Activated naive CD8-positive, alpha-beta T cell treated with anti-CD3 and anti-CD28 coated beads, Interleukin-2, amount 50 U/mL, for 24 hours (primary cell): ENCODE measurements at regions not wholly inside any gene's neighbourhood (a gene's known extent, or its start where the extent isn't known, plus 50 kb on each side); places are given as distances from the start of the nearest gene placed in this dataset.
"Not testable (repeated sequence)": the region's sequence is repeated elsewhere in the genome, so short reads cannot be mapped to it uniquely, and the experiment has no call there.

Experiments
- ATAC-seq: fragments of 150-1000 bp; cut with Tn5 transposase; one replicate; pipeline ENCODE4 v1.10.0; 2021
- DNase-seq: peaks from one replicate; pipeline ENCODE4 v3.0.0; 2021
- H3K27ac Mint-ChIP-seq: one replicate; pipeline ENCODE4 v1.8.0; 2021; ENCODE audit warnings: mild to moderate bottlenecking, mixed read lengths
- H3K27me3 Mint-ChIP-seq: one replicate; pipeline ENCODE4 v1.8.0; 2021; ENCODE audit warnings: mixed read lengths
- H3K36me3 Mint-ChIP-seq: one replicate; pipeline ENCODE4 v1.8.0; 2021; ENCODE audit warnings: low read depth, mixed read lengths
- H3K4me1 Mint-ChIP-seq: one replicate; pipeline ENCODE4 v1.8.0; 2021; ENCODE audit warnings: mixed read lengths
- H3K4me3 Mint-ChIP-seq: one replicate; pipeline ENCODE4 v1.8.0; 2021; ENCODE audit warnings: mild to moderate bottlenecking, moderate library complexity, mixed read lengths
- H3K9me3 Mint-ChIP-seq: one replicate; pipeline ENCODE4 v1.8.0; 2021; ENCODE audit warnings: mixed read lengths

DNA sequence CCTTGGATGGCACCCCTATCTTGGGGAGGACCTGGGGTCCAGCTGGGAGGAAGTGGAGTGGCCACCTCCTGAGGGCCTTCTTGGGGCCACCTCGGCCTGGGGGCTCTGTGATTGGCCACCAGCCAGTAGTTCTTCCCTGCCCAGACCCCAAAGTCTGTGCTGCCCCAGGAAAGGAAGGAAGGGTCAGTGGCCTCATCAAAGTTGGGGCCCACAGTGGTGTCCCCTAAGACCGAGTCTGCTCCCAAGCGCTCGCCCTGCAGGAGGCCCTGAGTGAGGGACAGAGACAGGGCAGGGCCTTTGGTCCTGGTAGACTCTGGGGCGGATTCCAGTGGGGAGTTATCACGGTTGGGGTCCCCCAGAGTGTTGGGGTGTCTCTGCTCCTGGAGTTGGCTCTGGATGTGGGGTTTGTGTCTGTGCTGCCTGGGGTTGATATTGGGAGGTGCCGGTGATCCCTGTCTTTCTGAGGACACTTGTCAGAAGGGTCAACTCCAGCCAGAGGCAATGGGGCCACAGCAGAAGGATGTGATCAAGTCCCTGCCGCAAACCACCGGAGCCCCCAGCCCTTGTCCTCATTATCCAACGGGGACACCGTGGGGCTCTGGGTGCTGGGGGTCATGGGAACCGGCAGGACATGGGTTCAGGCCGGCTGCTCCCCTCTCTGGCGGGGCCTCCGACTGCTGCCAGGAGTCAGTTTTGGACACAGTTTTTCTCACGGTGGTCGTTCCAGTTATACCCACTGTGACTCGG lies 364.3 kb downstream of the TMEM121 start:
- Mint-ChIP-seq H3K27me3 (no peaks in the 10 kb centered on the region), H3K27ac (no peak overlapping the region), H3K4me1 (peaks cover 6% of the 10 kb centered on the region), H3K9me3 (no peaks in the 10 kb centered on the region), H3K36me3 (no peaks in the 10 kb centered on the region), H3K4me3 (no peak overlapping the region)
- DNase-seq = no peak
- no peak for ATAC-seq

DNA sequence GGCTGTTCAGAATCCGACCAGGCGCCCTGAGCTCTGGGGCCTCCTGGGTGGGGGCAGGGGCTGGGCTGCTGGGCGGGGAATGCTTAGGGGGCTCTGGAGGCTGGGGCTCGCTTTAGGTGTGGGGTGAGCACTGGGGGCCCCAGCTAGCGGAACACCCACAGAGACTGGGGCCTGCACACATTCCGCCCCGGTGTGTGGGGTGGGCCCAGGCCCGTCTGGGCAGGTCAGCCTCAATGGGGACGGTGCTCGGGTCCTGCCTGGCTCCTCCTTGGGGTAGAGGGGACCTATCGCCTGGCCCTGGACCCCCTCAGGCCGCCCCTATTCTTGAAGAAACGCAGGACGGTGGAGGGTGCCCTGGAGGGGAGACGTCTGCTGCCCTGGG lies 364.8 kb downstream of the TMEM121 start:
- no peak overlapping the region for H3K4me3 Mint-ChIP-seq

DNA sequence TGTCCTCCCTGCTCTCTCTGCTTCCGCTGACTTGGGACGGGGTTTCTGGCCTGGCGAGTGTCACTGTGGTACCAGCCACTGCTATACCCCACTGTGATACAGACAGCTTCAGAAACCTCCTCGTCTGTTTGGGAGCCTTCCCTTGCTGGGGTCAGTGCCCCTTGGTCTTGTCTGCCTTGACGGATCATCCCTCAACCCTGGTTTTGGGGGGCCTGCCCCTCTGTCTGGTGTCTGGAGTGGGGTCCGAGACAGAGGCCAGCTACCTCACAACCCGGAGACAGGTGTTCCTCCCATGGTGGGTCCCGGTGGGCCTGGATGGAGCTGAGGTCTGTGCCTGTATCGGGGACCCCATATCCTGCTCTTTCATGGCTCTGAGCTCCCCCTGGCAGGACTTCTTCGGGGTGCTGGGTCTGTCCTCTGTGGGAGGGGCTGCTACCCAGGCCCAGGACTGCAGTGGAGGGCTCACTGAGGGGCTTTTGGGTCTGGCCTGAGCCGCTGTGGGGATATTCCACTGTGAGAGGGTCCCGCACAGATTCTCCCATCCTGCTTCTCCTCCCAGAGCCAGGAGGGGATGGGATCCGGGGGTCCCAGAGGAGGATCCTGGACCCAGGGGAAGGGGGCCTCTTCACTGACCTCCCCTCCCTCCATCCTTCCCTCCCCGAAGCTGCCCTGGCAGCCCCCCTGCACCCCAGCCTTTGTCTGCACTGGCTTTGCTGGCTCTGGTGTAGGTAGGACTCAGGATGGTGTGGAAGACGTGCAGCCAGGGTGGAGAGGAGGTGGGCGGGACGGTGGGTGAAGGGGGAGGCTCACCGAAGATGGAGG lies 365.5 kb downstream of the TMEM121 start:
- no peaks in the 10 kb centered on the region for H3K36me3 Mint-ChIP-seq
- DNase-seq (no peak), ATAC-seq (no peak)
- no peaks in the 10 kb centered on the region for H3K9me3 Mint-ChIP-seq
- no peaks in the 10 kb centered on the region for H3K27me3 Mint-ChIP-seq
- H3K4me1 Mint-ChIP-seq = peaks cover 10% of the 10 kb centered on the region
- H3K27ac Mint-ChIP-seq = no peak overlapping the region
- no peak overlapping the region for H3K4me3 Mint-ChIP-seq

More for the DNA sequence above, 364.8 kb downstream of the TMEM121 start:
- Mint-ChIP-seq H3K27me3 (no peaks in the 10 kb centered on the region), H3K4me1 (peaks cover 6% of the 10 kb centered on the region), H3K9me3 (no peaks in the 10 kb centered on the region), H3K36me3 (no peaks in the 10 kb centered on the region), H3K27ac (no peak overlapping the region)
- ATAC-seq (no peak), DNase-seq (no peak)

DNA sequence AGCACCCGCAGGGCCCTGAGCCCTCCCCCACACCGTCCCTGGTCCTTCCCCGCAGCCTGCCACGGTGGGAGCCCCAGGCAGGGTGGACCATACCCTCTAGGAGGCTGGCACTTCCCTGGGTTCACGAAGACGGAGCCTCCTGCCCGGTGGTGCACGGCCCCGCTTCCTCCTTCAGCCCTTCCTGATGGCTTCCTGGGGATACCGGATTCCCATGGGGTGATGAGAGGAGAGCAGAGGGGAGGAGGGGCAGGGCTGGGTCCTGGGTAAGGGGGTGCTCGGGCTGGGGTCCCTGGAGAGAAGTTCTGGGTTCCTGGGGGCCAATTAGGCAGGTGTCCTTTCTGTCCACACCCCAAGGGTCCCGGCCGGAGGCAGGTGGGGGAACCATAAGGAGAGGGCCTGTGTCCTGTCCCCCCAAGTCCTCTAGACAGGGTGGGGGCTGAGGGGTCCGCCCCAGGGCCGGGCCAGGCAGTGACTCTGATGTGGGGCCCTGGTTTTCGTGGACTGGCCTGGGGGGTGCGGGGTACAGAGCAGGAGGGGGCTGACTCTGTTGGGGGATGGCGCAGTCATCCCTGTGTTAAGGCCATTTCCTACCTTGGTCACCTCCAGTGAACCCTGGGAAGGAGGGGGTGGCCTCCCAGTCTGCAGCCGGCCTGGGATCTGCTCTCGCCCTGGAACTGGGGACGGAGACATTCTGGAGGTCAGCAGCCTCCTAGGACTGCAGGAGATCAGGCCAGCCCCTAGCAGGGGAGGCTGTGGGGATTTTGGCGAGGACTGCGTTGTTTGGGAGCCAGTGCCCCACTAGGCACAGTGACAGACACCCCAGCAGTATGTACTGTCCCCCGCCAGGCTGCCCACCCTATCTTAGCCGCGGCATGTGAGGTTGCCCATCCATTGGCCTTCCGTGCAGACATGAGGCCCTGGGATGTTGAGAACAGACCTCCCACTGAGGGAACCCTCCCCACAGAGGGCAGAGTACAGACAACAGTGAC lies 366.4 kb downstream of the TMEM121 start:
- DNase-seq, H3K9me3 Mint-ChIP-seq, ATAC-seq, H3K36me3 Mint-ChIP-seq, H3K27me3 Mint-ChIP-seq, H3K4me3 Mint-ChIP-seq, H3K27ac Mint-ChIP-seq: not testable (repeated sequence)
- H3K4me1 Mint-ChIP-seq = peaks cover 17% of the 10 kb centered on the region

DNA sequence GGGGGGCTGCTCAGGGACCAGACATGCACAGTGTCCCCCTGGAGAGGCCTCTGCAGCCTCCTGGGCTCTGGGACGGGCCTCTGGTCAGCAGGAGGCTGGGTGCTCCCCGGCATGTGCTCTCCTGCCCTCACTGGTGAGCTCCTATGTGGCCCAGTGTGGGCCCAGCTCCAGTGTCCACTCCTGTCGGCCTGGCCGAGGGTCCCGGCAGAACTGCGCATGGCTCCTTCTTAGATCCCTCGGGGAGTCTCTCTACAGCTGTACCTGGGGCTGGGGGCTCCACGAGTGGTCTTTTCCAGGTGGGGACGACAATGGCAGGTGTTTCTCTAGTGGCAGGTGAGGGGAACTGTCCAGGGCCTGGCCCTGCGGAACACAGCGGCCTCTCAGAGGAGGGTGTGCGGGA lies 367.3 kb downstream of the TMEM121 start:
- ATAC-seq, DNase-seq, H3K36me3 Mint-ChIP-seq, H3K9me3 Mint-ChIP-seq, H3K27me3 Mint-ChIP-seq, H3K4me3 Mint-ChIP-seq, H3K27ac Mint-ChIP-seq: not testable (repeated sequence)
- peaks cover 14% of the 10 kb centered on the region for H3K4me1 Mint-ChIP-seq

DNA sequence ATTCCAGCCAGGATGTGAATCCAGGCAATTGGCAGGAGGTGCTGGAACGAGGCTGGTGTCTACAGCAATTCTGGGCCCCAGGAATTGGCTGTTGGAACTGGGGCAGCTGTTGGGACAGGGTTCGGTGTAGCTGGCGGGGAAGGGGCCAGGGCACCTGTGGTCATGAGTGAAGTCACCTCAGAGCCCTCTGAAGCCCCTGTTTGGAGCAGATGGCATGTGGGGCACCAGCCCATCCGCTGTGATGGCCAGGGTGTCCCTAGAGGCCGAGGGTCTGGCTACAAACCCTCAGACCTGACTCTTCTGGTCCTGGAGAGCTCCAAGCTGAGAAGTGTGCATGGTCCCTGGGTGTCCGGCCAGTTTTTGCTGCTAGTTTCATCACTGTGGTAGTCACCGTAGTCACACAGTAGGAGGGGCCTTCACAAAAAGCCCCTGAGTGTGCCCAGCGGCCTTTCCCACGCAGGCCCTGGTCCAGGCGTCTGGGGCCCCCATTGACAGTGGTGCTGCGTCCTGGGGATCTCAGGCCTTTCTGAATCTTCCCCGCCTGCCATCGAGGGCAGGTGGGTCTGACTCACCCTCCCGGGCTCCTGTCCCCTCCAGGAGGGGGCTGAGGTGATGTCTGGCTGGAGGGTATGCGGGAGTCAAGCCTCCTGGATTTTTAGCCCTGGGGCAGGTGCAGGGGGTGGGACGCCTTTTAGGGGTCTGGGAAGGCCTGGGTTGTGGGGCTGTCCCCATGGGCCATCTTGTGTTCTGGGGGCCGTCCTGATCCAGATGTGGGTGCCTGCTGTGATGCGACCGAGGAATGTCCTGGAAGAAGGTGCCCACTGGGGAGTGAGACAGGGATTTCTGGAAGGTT lies 368.0 kb downstream of the TMEM121 start:
- Mint-ChIP-seq H3K4me3 (no peak overlapping the region), H3K36me3 (no peaks in the 10 kb centered on the region), H3K27me3 (no peaks in the 10 kb centered on the region), H3K4me1 (peaks cover 11% of the 10 kb centered on the region), H3K27ac (no peak overlapping the region), H3K9me3 (no peaks in the 10 kb centered on the region)
- DNase-seq = no peak
- ATAC-seq = no peak

DNA sequence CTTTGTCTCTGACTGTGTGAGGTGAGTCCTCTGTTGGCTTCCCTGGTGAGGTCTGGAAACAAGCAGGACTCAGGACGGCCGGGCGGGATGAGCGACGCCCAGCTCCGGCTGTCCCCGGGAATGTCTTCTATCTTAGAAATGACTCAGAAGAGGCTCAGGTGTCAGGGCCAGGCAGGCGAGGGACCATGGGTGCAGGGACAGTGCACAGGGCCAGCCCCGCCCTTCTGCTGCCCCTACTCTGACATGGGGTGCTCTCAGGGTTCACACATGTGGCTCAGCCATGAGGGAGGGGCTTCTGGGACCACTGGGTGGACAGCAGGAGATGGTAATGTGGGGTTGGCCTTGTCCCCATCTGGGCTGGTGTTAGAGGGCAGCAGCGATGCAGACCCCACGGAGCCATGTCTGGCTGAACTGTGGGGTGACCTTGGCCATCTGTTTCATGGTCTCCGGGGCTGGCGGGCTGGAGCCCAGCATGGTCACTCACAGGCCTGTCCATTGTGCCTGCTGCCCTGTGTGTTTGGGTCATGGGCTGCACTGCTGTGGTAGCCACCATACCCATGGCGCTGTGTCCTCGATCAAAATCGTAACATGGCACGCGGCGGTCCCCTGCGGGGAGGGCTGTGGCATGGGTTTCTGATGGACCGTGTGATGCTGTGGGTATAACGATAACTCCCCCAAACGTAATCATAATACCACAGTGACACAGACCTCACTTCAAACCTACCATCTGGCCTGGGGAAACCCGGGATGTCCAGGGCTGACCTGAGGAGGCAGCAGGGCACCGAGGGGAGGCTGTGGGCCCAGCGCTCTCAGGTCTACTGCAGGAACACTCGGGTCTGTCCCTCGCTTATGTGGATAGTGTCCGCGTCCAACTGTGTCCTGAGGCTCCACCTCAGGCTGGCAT lies 368.8 kb downstream of the TMEM121 start:
- ATAC-seq = no peak

DNA sequence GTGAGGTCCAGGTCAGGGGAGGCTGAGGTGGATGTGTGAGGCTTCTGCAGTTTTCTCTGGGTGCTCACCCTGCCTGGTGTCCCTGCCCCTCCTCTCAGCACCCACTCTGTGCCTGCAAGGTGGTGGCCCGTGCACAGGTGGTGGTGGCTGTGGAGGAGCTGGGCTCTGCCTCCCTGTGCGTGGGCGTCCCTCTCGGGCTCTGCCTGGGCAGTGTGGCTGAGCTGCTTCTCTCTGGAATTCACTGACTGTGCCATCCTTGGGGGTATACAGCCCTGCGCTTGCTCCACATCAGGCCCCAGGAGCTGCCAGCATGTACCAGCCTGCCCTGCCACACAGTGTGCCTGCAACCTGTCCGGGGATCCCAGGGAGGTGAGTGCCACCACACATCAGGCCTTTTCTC lies 369.8 kb downstream of the TMEM121 start:
- H3K9me3 Mint-ChIP-seq, H3K27ac Mint-ChIP-seq, H3K4me3 Mint-ChIP-seq, ATAC-seq, DNase-seq, H3K36me3 Mint-ChIP-seq, H3K27me3 Mint-ChIP-seq: not testable (repeated sequence)
- peaks cover 11% of the 10 kb centered on the region for H3K4me1 Mint-ChIP-seq

More for the DNA sequence above, 368.8 kb downstream of the TMEM121 start:
- Mint-ChIP-seq H3K4me1 (peaks cover 11% of the 10 kb centered on the region), H3K4me3 (no peak overlapping the region), H3K27ac (no peak overlapping the region), H3K36me3 (no peaks in the 10 kb centered on the region), H3K27me3 (no peaks in the 10 kb centered on the region), H3K9me3 (no peaks in the 10 kb centered on the region)
- no peak for DNase-seq

DNA sequence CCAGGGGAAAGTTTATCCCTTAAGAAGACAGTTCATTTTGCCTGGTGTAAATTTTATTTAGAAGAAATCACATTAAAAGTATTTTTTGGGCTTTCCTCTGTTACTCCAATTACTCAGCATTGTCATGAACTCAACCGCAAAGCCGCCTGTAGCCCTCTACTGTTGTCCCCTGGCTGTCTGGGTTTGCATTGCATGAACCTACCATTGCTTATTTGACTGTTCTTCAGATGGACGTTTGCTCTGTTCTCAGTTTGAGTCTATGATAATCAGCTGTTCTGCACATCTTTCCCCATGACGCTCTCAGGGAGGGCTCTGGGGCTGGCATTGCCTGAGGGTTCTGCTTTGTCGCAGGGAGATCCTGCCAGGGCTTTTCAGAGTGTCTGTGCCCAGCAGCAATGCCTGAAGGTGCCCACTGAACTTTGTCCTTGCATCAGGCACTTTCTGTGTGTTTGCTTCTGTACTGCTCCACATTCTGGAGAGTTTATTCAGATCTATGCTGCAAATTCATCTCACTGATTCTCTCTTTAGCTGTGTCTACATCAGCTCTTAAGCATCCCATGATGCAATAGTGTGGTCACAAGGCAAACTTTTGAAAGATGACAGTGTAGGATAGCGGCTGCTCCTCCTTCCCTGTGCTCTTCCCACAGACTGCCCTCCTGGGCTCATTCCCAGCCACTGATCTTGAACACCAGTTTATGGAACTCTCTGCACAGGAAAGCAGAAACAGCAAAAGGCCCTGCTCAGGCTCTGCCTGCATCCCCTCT lies 370.8 kb downstream of the TMEM121 start:
- ATAC-seq, DNase-seq, H3K27me3 Mint-ChIP-seq, H3K36me3 Mint-ChIP-seq, H3K27ac Mint-ChIP-seq, H3K9me3 Mint-ChIP-seq, H3K4me3 Mint-ChIP-seq: not testable (repeated sequence)
- H3K4me1 Mint-ChIP-seq = peaks cover 11% of the 10 kb centered on the region

DNA sequence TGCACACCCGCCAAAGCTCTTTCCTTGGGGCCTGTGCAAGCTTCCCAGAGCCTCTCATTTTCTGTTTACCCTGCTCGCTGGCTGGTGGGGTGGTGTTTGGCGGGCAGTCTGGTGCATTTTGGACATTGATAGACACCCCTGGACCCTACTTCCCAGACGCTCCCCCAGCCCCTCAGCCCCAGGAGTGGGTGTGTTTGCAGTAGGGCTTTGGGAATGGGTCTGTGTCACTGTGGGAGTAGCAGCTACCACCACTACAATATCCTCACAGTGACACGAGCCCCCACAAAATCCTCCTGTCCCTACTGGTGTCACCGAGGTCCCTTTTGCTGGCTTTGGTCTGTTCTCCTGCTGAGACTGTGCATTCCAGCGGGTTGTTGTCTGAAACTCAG lies 371.3 kb downstream of the TMEM121 start:
- no peaks in the 10 kb centered on the region for H3K27me3 Mint-ChIP-seq
- no peak for DNase-seq
- H3K9me3 Mint-ChIP-seq = no peaks in the 10 kb centered on the region
- H3K4me1 Mint-ChIP-seq = peaks cover 11% of the 10 kb centered on the region
- no peak for ATAC-seq
- H3K4me3 Mint-ChIP-seq = no peak overlapping the region
- H3K36me3 Mint-ChIP-seq = no peaks in the 10 kb centered on the region
- H3K27ac Mint-ChIP-seq = no peak overlapping the region

DNA sequence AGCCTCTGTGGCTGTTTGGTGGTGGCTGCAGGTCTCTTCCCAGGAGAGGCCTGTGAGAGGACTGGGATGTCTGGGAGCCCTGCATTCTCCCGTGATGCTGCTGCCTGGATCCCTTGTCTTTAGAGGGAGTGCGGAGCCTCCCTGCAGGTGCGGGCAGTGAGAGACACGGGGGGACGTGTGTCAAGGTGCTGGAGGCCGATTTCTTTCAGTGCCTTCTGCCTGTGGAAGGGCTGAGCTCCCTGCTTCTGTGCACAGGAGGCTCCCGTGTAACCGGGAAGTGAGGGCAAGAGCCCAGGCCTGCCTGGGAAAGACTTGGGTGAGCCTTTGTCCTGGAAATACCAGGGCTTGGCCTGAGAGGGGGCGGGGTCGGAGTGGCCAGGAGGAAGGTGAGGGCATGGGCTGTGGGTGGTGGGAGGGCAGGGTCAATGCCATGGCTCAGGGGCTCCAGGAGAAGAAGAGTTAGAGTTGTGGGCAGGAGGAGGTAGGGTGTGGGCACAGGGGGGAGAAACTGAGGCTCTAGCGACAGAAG lies 372.2 kb downstream of the TMEM121 start:
- ATAC-seq (no peak), DNase-seq (no peak)
- no peak overlapping the region for H3K4me3 Mint-ChIP-seq
- no peaks in the 10 kb centered on the region for H3K9me3 Mint-ChIP-seq
- H3K36me3 Mint-ChIP-seq = no peaks in the 10 kb centered on the region
- H3K27me3 Mint-ChIP-seq = no peaks in the 10 kb centered on the region
- H3K27ac Mint-ChIP-seq = no peak overlapping the region
- peaks cover 11% of the 10 kb centered on the region for H3K4me1 Mint-ChIP-seq

DNA sequence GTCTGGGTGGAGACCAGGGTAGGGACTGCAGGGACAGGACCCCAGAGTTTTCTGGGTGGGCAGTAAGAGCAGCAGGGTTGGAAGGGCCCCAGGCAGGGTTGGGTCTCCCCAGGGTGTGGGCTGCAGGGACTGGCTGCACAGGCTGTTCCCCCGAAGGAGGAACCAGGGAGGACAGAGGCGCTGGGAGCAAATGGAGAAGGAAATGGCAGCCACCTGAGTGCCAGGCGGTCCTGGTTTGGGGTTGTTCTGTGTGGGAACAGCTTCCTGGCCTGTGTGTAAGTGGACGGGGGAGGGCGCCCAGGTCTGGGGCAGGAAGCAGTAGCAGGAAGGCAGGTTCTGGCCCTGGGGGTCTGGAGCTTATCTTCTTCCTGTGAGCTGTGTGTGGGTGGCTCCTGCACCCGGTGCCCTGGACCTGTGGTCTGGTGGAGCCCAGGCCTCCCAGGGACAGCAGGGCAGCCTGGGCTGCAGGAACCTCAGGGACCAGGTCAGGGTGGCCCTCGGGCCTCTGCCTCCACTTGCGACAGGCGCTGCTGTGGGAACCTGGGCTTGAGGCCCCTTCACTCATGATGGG lies 372.8 kb downstream of the TMEM121 start:
- Mint-ChIP-seq H3K4me1 (peaks cover 11% of the 10 kb centered on the region), H3K9me3 (no peaks in the 10 kb centered on the region), H3K4me3 (no peak overlapping the region), H3K36me3 (no peaks in the 10 kb centered on the region), H3K27ac (no peak overlapping the region), H3K27me3 (no peaks in the 10 kb centered on the region)
- ATAC-seq (no peak), DNase-seq (no peak)
